Endothelial cell (in vitro differentiated cells): ENCODE measurements at regions not wholly inside any gene's neighbourhood (a gene's known extent, or its start where the extent isn't known, plus 50 kb on each side); places are given as distances from the start of the nearest gene placed in this dataset.

ENCODE experiments used
- DNase-seq: peaks from one replicate; pipeline ENCODE4 v3.0.0; 2021; ENCODE audit warnings: low spot score
- H3K27ac Mint-ChIP-seq: one replicate; pipeline ENCODE4 v1.8.0; 2021; ENCODE audit warnings: mixed read lengths, inconsistent platforms; ENCODE audit not compliant: unreplicated experiment
- H3K27me3 Mint-ChIP-seq: one replicate; pipeline ENCODE4 v1.8.0; 2021; ENCODE audit warnings: mild to moderate bottlenecking, moderate library complexity, mixed read lengths, inconsistent platforms; ENCODE audit not compliant: unreplicated experiment
- H3K36me3 Mint-ChIP-seq: one replicate; pipeline ENCODE4 v1.8.0; 2021; ENCODE audit warnings: mild to moderate bottlenecking, low read depth, mixed read lengths, inconsistent platforms; ENCODE audit not compliant: unreplicated experiment
- H3K4me1 Mint-ChIP-seq: one replicate; pipeline ENCODE4 v1.8.0; 2021; ENCODE audit warnings: mild to moderate bottlenecking, mixed read lengths, inconsistent platforms; ENCODE audit not compliant: unreplicated experiment
- H3K4me3 Mint-ChIP-seq: one replicate; pipeline ENCODE4 v1.8.0; 2021; ENCODE audit warnings: mild to moderate bottlenecking, mixed read lengths, inconsistent platforms; ENCODE audit not compliant: unreplicated experiment
- H3K9me3 Mint-ChIP-seq: one replicate; pipeline ENCODE4 v1.8.0; 2021; ENCODE audit warnings: mixed read lengths, inconsistent platforms; ENCODE audit not compliant: unreplicated experiment
- TF ChIP-seq, protein P1 (sequence below): fragments of 200-600 bp; sonication (generic); IDR thresholded peaks from one replicate; pipeline ENCODE4 v1.5.0; 2021; ENCODE audit warnings: antibody characterized with exemption; ENCODE audit not compliant: unreplicated experiment

DNA sequence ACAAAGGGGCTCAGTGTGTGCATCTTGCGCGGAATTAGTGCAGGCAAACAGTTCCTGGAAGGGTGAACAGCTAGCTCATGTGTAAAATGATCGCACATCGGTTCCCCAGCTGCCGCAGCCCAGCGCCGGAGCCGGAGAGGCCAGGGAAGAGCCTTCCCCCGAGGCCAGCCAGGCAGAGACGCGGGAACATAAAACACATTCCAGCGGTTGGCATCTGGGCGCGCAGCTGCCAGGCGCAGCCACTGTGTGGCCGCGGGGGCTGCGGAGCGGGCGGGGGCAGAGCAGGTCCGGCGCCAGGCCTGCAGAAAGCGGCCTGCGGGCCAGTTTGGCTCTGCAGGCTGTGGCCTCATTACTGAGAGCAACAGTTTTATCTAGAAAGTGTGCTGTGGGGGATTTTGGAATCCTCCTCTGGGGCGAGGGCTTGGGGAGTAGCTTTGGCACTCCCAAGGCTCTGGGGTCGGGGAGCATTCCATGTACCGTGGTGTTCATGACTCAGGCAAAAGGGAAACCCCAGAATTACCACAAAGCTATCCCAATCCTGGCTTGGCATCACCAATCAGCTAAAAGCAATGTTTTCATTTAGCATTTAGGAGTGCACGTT, 74.3 kb downstream of the SAMD9 start:
- H3K4me3 Mint-ChIP-seq, result peak overlapping the region; percentile 3
- peaks cover 2% of the 10 kb centered on the region for H3K4me1 Mint-ChIP-seq
- H3K36me3 Mint-ChIP-seq, result no peaks in the 10 kb centered on the region
- H3K9me3 Mint-ChIP-seq, result no peaks in the 10 kb centered on the region
- peak; percentile 32 for DNase-seq
- TF ChIP-seq, protein P1, sequence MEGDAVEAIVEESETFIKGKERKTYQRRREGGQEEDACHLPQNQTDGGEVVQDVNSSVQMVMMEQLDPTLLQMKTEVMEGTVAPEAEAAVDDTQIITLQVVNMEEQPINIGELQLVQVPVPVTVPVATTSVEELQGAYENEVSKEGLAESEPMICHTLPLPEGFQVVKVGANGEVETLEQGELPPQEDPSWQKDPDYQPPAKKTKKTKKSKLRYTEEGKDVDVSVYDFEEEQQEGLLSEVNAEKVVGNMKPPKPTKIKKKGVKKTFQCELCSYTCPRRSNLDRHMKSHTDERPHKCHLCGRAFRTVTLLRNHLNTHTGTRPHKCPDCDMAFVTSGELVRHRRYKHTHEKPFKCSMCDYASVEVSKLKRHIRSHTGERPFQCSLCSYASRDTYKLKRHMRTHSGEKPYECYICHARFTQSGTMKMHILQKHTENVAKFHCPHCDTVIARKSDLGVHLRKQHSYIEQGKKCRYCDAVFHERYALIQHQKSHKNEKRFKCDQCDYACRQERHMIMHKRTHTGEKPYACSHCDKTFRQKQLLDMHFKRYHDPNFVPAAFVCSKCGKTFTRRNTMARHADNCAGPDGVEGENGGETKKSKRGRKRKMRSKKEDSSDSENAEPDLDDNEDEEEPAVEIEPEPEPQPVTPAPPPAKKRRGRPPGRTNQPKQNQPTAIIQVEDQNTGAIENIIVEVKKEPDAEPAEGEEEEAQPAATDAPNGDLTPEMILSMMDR, result no peak
- H3K27me3 Mint-ChIP-seq, result peaks cover 2% of the 10 kb centered on the region
- H3K27ac Mint-ChIP-seq, result no peak overlapping the region

DNA sequence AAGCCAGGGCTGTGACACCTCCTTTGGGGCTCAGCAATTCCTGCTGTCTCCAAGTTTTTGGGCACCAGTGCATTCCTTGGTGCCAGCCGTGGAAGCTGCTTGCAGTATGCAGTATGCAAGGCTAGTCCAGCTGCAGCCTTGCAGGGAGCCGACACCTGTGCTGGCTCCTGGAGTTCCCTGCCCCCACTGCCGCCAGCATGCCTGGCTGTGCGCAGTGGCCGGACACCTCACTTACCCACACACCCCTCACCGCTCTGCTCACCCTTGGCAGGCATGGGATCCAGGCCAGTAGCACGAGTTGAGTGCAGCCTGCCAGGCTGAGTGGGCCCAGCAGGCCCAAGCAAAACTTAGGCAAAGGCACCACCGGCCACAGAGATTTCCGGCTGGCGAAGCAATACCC, 77.4 kb downstream of the SAMD9 start:
- H3K4me1 Mint-ChIP-seq, result peaks cover 2% of the 10 kb centered on the region
- TF ChIP-seq, protein P1, result no peak
- peaks cover 2% of the 10 kb centered on the region for H3K27me3 Mint-ChIP-seq
- H3K4me3 Mint-ChIP-seq, result no peak overlapping the region
- no peak overlapping the region for H3K27ac Mint-ChIP-seq
- H3K9me3 Mint-ChIP-seq, result no peaks in the 10 kb centered on the region
- DNase-seq, result no peak
- H3K36me3 Mint-ChIP-seq, result no peaks in the 10 kb centered on the region

DNA sequence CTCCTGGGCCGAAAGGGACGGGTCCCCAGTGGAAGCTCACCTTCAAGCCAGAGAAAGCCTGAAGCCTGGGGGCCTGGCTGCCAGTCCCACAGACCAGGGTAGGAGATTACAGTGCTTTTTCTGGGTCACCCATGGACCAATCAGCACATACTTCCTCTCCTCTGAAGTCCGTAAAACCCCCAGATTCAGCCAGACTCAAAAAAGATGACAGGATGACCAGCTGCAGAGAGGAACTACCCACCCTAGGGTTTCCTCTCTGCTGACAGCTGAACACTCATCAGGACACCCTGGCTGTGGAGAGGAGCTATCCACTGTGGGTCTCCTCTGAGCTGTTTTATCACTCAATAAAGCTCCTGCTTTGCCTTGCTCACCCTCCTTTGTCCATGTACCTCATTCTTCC, 78.0 kb downstream of the SAMD9 start:
- Mint-ChIP-seq H3K36me3 (no peaks in the 10 kb centered on the region), H3K4me1 (peaks cover 2% of the 10 kb centered on the region), H3K9me3 (no peaks in the 10 kb centered on the region), H3K4me3 (no peak overlapping the region), H3K27ac (no peak overlapping the region), H3K27me3 (peaks cover 2% of the 10 kb centered on the region)
- TF ChIP-seq, protein P1, result no peak
- no peak for DNase-seq

DNA sequence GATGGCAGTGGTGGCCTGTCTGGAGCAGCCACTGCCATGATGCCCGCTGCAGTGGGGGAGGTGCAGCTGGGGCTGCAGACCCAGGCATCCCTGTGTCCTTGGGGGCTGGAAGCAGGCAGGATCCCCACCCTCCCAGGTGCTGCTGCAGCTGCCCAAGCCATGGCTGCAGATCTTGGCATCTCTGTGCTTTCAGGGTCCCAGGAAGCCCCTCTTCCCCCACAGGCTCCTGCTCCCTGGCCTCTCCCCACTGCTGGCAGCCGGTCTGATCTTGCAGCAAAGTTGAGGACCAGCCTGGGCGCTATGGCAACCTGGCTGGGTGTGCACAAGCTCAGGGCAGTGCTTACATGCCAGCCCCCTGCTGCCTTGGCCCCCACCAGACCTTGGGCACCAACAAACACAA, 78.5 kb downstream of the SAMD9 start:
- DNase-seq, result no peak
- H3K4me1 Mint-ChIP-seq, result peaks cover 2% of the 10 kb centered on the region
- H3K4me3 Mint-ChIP-seq, result no peak overlapping the region
- peaks cover 2% of the 10 kb centered on the region for H3K27me3 Mint-ChIP-seq
- no peak overlapping the region for H3K27ac Mint-ChIP-seq
- H3K9me3 Mint-ChIP-seq, result no peaks in the 10 kb centered on the region
- TF ChIP-seq, protein P1, result no peak
- no peaks in the 10 kb centered on the region for H3K36me3 Mint-ChIP-seq

DNA sequence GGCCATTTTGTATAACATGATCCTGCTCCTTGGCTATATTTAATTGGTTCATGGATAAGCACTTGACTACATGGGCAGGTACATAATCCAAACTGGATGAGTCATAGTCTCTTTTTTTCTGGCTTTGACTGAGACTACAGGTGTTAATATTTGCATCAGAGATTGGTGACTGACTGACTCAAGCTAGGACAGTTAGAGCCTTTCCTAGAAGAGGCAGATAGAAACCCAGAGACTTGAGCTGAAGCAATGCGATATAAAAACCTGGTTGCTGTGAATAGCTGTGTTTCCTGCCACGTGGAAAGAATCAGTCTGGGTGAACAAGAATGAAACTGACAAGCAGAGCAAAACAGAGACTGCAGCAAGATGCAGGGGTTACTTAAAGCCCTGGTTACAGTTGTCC, 81.0 kb downstream of the SAMD9 start:
- Mint-ChIP-seq H3K27ac (no peak overlapping the region), H3K36me3 (no peaks in the 10 kb centered on the region), H3K4me1 (peaks cover 2% of the 10 kb centered on the region), H3K4me3 (no peak overlapping the region), H3K9me3 (no peaks in the 10 kb centered on the region), H3K27me3 (peaks cover 2% of the 10 kb centered on the region)
- DNase-seq, result no peak
- TF ChIP-seq, protein P1, result no peak
